ENCODE measurements at regions not wholly inside any gene's neighbourhood (a gene's known extent, or its start where the extent isn't known, plus 50 kb on each side); places are given as distances from the start of the nearest gene placed in this dataset.

DNA sequence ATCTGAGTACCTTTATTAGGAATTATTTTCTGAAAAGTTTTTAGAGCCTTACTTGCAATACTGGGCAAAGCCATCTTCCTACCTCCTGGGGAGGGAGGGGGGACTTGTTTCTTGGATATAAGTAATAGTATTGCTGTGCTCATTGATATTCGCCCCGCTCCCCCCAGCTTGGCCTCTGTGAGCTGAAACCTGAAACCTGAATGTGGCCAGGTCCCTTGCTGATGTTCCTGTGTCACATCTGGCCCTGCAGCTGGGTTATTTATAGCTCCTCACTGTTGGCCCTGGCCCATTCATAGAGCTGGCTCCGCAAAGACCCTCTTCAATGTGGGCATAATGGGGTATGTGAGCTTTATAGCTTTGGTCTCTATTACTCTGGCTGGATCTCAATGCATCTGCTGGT is 59.5 kb downstream of the FRMPD3 start:
- H2AFZ ChIP-seq (ENCODE audit: insufficient read depth, low read depth, low read length, poor library complexity, severe bottlenecking): no peak overlapping the region
- no peaks in the 10 kb centered on the region for H3K4me1 ChIP-seq (ENCODE audit: control insufficient read depth in 1 of 2, insufficient read depth in 2 of 2, low read length in 2 of 2)
- H3K4me1 Mint-ChIP-seq: no peaks in the 10 kb centered on the region
- peaks cover 33 to 51% (median 44%) of the 10 kb centered on the region in 3 donors for H3K27me3 Mint-ChIP-seq (ENCODE audit: low read depth in 3 of 3)
- intact Hi-C loops (cut with micrococcal nuclease): no loop called here
- no peak overlapping the region for H3K4me3 ChIP-seq (replicated peaks in 1 of 3; ENCODE audit: low read depth in 2 of 3, low read length in 3 of 3)
- no peak overlapping the region for H3K9ac ChIP-seq (ENCODE audit: insufficient read depth, low read length, poor library complexity, severe bottlenecking)
- peaks cover 0 to 15% (median 3%) of the 10 kb centered on the region in 7 donors for H3K9me3 Mint-ChIP-seq
- peaks cover 0 to 11% of the 10 kb centered on the region in 2 donors for H3K9me3 ChIP-seq (replicated peaks in 1 of 2; ENCODE audit: control insufficient read depth in 1 of 2, insufficient read depth in 1 of 2, low read length in 2 of 2)
- no peak overlapping the region for H3K27ac ChIP-seq (ENCODE audit: low read depth in 1 of 2, low read length in 2 of 2)
- WGBS (ENCODE audit: insufficient coverage): 79% methylated on average over 2 of the region's 3 CpGs
- H3K4me3 Mint-ChIP-seq: peak overlapping the region in 1 of 2 donors; percentile 39
- peaks cover 24 to 46% of the 10 kb centered on the region in 2 donors for H3K27me3 ChIP-seq (ENCODE audit: control insufficient read depth in 2 of 2, insufficient read depth in 2 of 2, low read length in 2 of 2)
- no peak overlapping the region for H3K27ac Mint-ChIP-seq
- no peak overlapping the region for H3K4me2 ChIP-seq (replicated peaks; ENCODE audit: extremely low read depth, low read length, poor library complexity, severe bottlenecking)
- no peaks in the 10 kb centered on the region for H4K20me1 ChIP-seq (ENCODE audit: insufficient read depth, low read length)
- no peaks in the 10 kb centered on the region for H3K36me3 Mint-ChIP-seq
- DNase-seq: no peak
- no peaks in the 10 kb centered on the region for H3K36me3 ChIP-seq (replicated peaks in 1 of 2; ENCODE audit: control insufficient read depth in 1 of 2, insufficient read depth in 2 of 2, low read length in 2 of 2)
- TF ChIP-seq, protein P1, sequence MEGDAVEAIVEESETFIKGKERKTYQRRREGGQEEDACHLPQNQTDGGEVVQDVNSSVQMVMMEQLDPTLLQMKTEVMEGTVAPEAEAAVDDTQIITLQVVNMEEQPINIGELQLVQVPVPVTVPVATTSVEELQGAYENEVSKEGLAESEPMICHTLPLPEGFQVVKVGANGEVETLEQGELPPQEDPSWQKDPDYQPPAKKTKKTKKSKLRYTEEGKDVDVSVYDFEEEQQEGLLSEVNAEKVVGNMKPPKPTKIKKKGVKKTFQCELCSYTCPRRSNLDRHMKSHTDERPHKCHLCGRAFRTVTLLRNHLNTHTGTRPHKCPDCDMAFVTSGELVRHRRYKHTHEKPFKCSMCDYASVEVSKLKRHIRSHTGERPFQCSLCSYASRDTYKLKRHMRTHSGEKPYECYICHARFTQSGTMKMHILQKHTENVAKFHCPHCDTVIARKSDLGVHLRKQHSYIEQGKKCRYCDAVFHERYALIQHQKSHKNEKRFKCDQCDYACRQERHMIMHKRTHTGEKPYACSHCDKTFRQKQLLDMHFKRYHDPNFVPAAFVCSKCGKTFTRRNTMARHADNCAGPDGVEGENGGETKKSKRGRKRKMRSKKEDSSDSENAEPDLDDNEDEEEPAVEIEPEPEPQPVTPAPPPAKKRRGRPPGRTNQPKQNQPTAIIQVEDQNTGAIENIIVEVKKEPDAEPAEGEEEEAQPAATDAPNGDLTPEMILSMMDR (IDR thresholded peaks at IDR 0.05): no peak
- no peaks in the 10 kb centered on the region for H3K79me2 ChIP-seq (ENCODE audit: insufficient read depth, low read length)

DNA sequence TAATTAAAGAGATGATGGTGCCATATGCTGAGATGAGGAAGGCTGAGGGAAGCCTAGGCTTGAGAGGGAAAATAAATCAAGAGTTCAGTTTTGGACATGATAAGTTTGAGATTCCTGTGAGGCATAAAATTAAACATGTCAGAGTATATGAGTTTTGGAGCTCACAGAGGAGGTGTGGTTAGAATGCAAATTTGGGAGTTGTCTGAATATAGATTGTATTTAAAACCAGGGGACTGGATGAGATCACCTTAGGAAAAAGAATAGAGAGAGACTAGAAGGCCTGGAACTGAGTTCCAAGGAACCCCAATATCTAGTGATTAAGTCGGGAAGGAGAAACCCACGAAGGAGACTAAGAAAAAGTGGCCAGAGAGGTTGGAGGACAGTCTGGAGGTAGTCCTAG is 65.5 kb downstream of the FRMPD3 start:
- TF ChIP-seq, protein P1 (IDR thresholded peaks at IDR 0.05): no peak
- Mint-ChIP-seq H3K36me3 (no peaks in the 10 kb centered on the region), H3K4me3 (no peak overlapping the region), H3K9me3 (no peaks in the 10 kb centered on the region), H3K4me1 (no peaks in the 10 kb centered on the region), H3K27me3 (ENCODE audit: low read depth in 3 of 3) (peaks cover 10 to 19% (median 10%) of the 10 kb centered on the region in 3 donors), H3K27ac (no peak overlapping the region)
- Histone ChIP-seq H3K9me3 (replicated peaks in 1 of 2; ENCODE audit: control insufficient read depth in 1 of 2, insufficient read depth in 1 of 2, low read length in 2 of 2) (no peaks in the 10 kb centered on the region), H3K79me2 (ENCODE audit: insufficient read depth, low read length) (no peaks in the 10 kb centered on the region), H3K4me1 (ENCODE audit: control insufficient read depth in 1 of 2, insufficient read depth in 2 of 2, low read length in 2 of 2) (no peaks in the 10 kb centered on the region), H2AFZ (ENCODE audit: insufficient read depth, low read depth, low read length, poor library complexity, severe bottlenecking) (no peak overlapping the region), H3K27ac (ENCODE audit: low read depth in 1 of 2, low read length in 2 of 2) (no peak overlapping the region), H3K36me3 (replicated peaks in 1 of 2; ENCODE audit: control insufficient read depth in 1 of 2, insufficient read depth in 2 of 2, low read length in 2 of 2) (no peaks in the 10 kb centered on the region), H4K20me1 (ENCODE audit: insufficient read depth, low read length) (no peaks in the 10 kb centered on the region), H3K4me2 (replicated peaks; ENCODE audit: extremely low read depth, low read length, poor library complexity, severe bottlenecking) (no peak overlapping the region), H3K9ac (ENCODE audit: insufficient read depth, low read length, poor library complexity, severe bottlenecking) (no peak overlapping the region), H3K4me3 (replicated peaks in 1 of 3; ENCODE audit: low read depth in 2 of 3, low read length in 3 of 3) (no peak overlapping the region), H3K27me3 (ENCODE audit: control insufficient read depth in 2 of 2, insufficient read depth in 2 of 2, low read length in 2 of 2) (no peaks in the 10 kb centered on the region)
- WGBS (ENCODE audit: insufficient coverage): 80% methylated on average over 1 of the region's 2 CpGs
- intact Hi-C loops (cut with micrococcal nuclease): no loop called here
- no peak for DNase-seq

Measured in CD14-positive monocyte (primary cell).